ENCODE measurements at regions not wholly inside any gene's neighbourhood (a gene's known extent, or its start where the extent isn't known, plus 50 kb on each side); places are given as distances from the start of the nearest gene placed in this dataset.

GRCh38 chr5:28927559-28928326 lies 1889.4 kb upstream of the CDH9 start:
- in situ Hi-C loops (cut with MboI; ENCODE audit: low pct_unique_long_range_greater_than_20kb, low sequenced_read_pairs, unreplicated experiment), result no loop called here
- no peak for TF ChIP-seq CTCF (IDR thresholded peaks at IDR 0.05; ENCODE audit: extremely low read depth, insufficient read depth, missing control alignments)
- no peak for DNase-seq (ENCODE audit: low spot score)

DNA sequence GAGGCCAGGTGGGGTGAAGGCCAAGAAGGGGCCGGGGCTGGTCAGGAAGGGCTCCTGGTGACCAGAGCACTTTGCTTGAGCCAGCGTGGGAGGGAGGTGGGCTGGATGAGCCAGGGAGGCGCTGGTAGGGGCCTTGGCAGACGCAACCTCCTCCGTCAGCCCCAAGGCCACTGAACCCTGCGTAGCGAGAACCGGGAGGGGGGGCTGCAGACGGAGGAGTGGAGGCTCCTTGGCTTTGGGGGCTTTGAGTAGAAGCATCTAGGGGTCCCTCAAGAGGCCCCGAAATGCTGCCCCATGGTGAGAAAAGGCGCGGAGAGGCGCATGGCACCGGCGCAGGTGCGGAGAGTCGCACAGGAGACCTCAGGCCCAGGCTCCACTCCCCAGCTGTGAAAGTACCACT lies 1888.0 kb upstream of the CDH9 start:
- in situ Hi-C loops (cut with MboI; ENCODE audit: low pct_unique_long_range_greater_than_20kb, low sequenced_read_pairs, unreplicated experiment), result no loop called here
- TF ChIP-seq CTCF (IDR thresholded peaks at IDR 0.05; ENCODE audit: extremely low read depth, insufficient read depth, missing control alignments), result no peak
- DNase-seq (ENCODE audit: low spot score), result no peak

DNA sequence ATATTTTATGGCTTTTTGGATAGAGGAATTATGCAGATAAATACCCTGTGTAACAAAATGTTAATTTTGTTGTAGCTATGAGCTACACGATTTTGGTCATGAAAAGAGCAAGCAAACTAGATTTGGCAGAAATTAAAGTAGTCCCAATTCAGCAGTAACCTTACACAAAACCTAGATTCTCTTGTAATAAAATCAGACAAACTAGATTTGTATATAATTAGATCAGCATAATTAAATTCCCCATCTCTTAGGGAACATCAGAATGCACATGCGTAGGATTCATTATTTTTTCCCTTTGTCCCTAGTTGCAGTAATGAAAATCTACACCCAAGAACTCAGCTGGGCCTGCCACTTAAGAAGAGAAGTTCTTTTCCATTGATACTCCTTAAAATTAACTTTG lies 1879.2 kb upstream of the CDH9 start:
- no peak for DNase-seq (ENCODE audit: low spot score)
- no peak for TF ChIP-seq CTCF (IDR thresholded peaks at IDR 0.05; ENCODE audit: extremely low read depth, insufficient read depth, missing control alignments)
- in situ Hi-C loops (cut with MboI; ENCODE audit: low pct_unique_long_range_greater_than_20kb, low sequenced_read_pairs, unreplicated experiment), result no loop called here

- in situ Hi-C loops (cut with MboI; ENCODE audit: low pct_unique_long_range_greater_than_20kb, low sequenced_read_pairs, unreplicated experiment), result no loop called here
- TF ChIP-seq CTCF (IDR thresholded peaks at IDR 0.05; ENCODE audit: extremely low read depth, insufficient read depth, missing control alignments), result no peak
- DNase-seq (ENCODE audit: low spot score), result no peak
These were observed 1875.9 kb upstream of the CDH9 start for GRCh38 chr5:28914297-28914696.

DNA sequence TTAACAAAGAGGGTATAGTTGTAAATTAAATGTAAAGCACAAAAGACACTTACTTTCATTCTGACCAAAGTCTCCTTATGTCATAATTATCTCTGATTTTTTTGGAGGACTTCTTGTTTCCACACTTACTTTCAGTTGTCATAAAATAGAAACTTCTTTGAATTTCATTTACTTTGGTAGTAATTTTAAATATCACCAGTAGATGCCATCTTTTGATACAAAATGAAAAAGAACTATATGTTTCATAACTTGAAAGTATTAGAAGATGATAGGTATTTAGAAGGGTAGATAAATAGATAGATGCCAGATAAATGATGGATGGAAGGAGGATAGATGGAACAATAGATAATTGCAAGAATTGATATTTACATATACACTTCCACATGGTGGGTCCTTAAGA lies 1865.3 kb upstream of the CDH9 start:
- in situ Hi-C loops (cut with MboI; ENCODE audit: low pct_unique_long_range_greater_than_20kb, low sequenced_read_pairs, unreplicated experiment), result no loop called here
- TF ChIP-seq CTCF (IDR thresholded peaks at IDR 0.05; ENCODE audit: extremely low read depth, insufficient read depth, missing control alignments), result no peak
- DNase-seq (ENCODE audit: low spot score), result no peak

- TF ChIP-seq CTCF (IDR thresholded peaks at IDR 0.05; ENCODE audit: extremely low read depth, insufficient read depth, missing control alignments), result no peak
- DNase-seq (ENCODE audit: low spot score), result no peak
- in situ Hi-C loops (cut with MboI; ENCODE audit: low pct_unique_long_range_greater_than_20kb, low sequenced_read_pairs, unreplicated experiment), result no loop called here
These were observed 1858.6 kb upstream of the CDH9 start for GRCh38 chr5:28896949-28897348.
